Naive thymus-derived CD4-positive, alpha-beta T cell (primary cell): ENCODE measurements at regions not wholly inside any gene's neighbourhood (a gene's known extent, or its start where the extent isn't known, plus 50 kb on each side); places are given as distances from the start of the nearest gene placed in this dataset.

Source experiments
- ATAC-seq: fragments of 150-1000 bp; cut with Tn5 transposase; 2 replicates; pipeline ENCODE4 v1.10.0; 2021; ENCODE audit warnings: mild to moderate bottlenecking, moderate library complexity
- CTCF ChIA-PET: fragments of 350-600 bp; sonication (Branson Sonifier 250); formaldehyde crosslinking; loops from one replicate; lab custom pipeline; 2021; ENCODE audit warnings: antibody characterized with exemption; lab: Charles Lee
- POLR2A ChIA-PET: fragments of 350-600 bp; sonication (Branson Sonifier 250); formaldehyde crosslinking; loops from one replicate; lab custom pipeline; 2021; ENCODE audit warnings: antibody characterized with exemption, inconsistent platforms; lab: Charles Lee
- DNase-seq, 9 donors: peaks; one replicate each; pipeline versions ENCODE4 v3.0.0 to v3.0.0-alpha.2; 2020 to 2022; ENCODE audit warnings: mixed read lengths in 1 of 9
- H3K27ac ChIP-seq: one replicate; pipeline ENCODE4 v1.7.0; 2013; ENCODE audit warnings: mild to moderate bottlenecking, low read depth, low read length, moderate library complexity
- H3K27me3 ChIP-seq, 2 donors: one replicate each; pipeline ENCODE4 v1.7.0; 2013; ENCODE audit warnings: low read length in 2 of 2, mild to moderate bottlenecking in 2 of 2, moderate library complexity in 2 of 2; ENCODE audit not compliant: control insufficient read depth in 2 of 2, insufficient read depth in 2 of 2
- H3K36me3 ChIP-seq, 3 experiments: 1 replicate in 2 of 3; 2 replicates in 1 of 3; pipeline ENCODE4 v1.7.0; 2013; ENCODE audit warnings: low read length in 3 of 3, mild to moderate bottlenecking in 3 of 3, moderate library complexity in 1 of 3; ENCODE audit not compliant: insufficient read depth in 3 of 3, control insufficient read depth in 2 of 3
- H3K4me1 ChIP-seq, 2 donors: one replicate each; pipeline ENCODE4 v1.7.0; 2013; ENCODE audit warnings: low read length in 2 of 2, mild to moderate bottlenecking in 2 of 2, moderate library complexity in 1 of 2; ENCODE audit not compliant: control insufficient read depth in 2 of 2, insufficient read depth in 2 of 2
- H3K4me3 ChIP-seq: 2 replicates; pipeline ENCODE4 v1.7.0; 2013; ENCODE audit warnings: mild to moderate bottlenecking, low read length
- H3K9me3 ChIP-seq, 3 experiments: 1 replicate in 2 of 3; 2 replicates in 1 of 3; pipeline ENCODE4 v1.7.0; 2013; ENCODE audit warnings: low read length in 3 of 3; ENCODE audit not compliant: control insufficient read depth in 2 of 3
- H3K27ac Mint-ChIP-seq, 9 donors: one replicate each; pipeline ENCODE4 v1.8.0; 2020 to 2022; ENCODE audit warnings: mixed read lengths in 9 of 9, mild to moderate bottlenecking in 8 of 9, moderate library complexity in 5 of 9, inconsistent platforms in 2 of 9
- H3K27me3 Mint-ChIP-seq, 5 donors: one replicate each; pipeline ENCODE4 v1.8.0; 2021 to 2022; ENCODE audit warnings: mixed read lengths in 5 of 5, mild to moderate bottlenecking in 1 of 5
- H3K36me3 Mint-ChIP-seq, 5 donors: one replicate each; pipeline ENCODE4 v1.8.0; 2020 to 2022; ENCODE audit warnings: mixed read lengths in 5 of 5, mild to moderate bottlenecking in 3 of 5, inconsistent platforms in 1 of 5
- H3K4me1 Mint-ChIP-seq, 7 donors: one replicate each; pipeline ENCODE4 v1.8.0; 2020 to 2022; ENCODE audit warnings: mixed read lengths in 7 of 7, mild to moderate bottlenecking in 3 of 7, inconsistent platforms in 1 of 7
- H3K4me3 Mint-ChIP-seq, 10 donors: one replicate each; pipeline ENCODE4 v1.8.0; 2020 to 2022; ENCODE audit warnings: mild to moderate bottlenecking in 10 of 10, mixed read lengths in 10 of 10, moderate library complexity in 6 of 10, inconsistent platforms in 2 of 10
- H3K9me3 Mint-ChIP-seq, 11 donors: one replicate each; pipeline ENCODE4 v1.8.0; 2020 to 2022; ENCODE audit warnings: mixed read lengths in 11 of 11, mild to moderate bottlenecking in 4 of 11, inconsistent platforms in 1 of 11, moderate library complexity in 1 of 11
- intact Hi-C, 2 donors: fragments of 100-400 bp; cut with micrococcal nuclease; formaldehyde crosslinking; loops; one replicate each; pipeline ENCODE4 v1.15.1; 2023

DNA sequence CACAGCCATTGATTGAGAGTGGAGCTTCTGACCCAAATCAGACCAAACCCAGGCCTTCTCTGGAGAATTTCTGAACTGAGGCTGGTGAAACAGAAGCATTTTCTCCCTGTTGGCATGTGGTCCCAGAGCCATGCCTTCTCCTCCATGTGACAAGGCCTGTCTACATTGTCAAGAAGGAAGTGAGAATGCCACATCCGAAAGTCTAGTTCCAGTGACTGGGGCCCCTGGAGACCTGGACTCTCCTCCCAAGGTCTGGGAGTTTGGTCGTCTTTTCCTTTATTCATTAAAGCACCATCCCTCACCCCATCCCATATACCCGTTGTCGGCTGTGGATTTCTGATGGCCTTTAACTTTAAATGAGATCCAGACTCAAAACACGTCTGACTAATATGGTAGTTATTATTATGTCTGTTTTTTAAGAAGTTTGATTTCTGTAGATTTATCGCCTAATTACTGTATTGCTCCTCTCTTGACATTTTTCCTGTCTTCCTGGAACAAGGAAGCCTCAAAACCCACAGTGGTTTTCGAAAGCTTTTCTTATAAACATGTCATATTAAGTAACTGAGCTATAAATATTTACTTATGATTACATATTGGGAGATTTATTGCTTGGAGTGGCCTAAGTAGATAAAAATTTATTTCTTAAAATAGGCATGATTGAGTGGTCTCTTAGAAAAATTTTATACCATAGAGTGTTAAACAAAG lies 128.3 kb upstream of the FRY start:
- intact Hi-C loops = no loop called here
- H3K4me1 Mint-ChIP-seq = peaks cover 0 to 40% (median 0%) of the 10 kb centered on the region in 7 donors
- H3K4me1 ChIP-seq = no peaks in the 10 kb centered on the region
- peaks cover 5 to 49% (median 9%) of the 10 kb centered on the region in 5 donors for H3K27me3 Mint-ChIP-seq
- H3K27me3 ChIP-seq = no peaks in the 10 kb centered on the region
- H3K9me3 Mint-ChIP-seq = no peaks in the 10 kb centered on the region
- H3K4me3 Mint-ChIP-seq = peak overlapping the region in 1 of 10 donors; percentile 27
- ATAC-seq (no peak), DNase-seq (no peak)
- peaks cover 0 to 9% (median 0%) of the 10 kb centered on the region in 5 donors for H3K36me3 Mint-ChIP-seq
- CTCF ChIA-PET = interaction anchor here (0.9 kb wide), 1 partner anchor 16 kb away, joined by 3 read pairs; no protein-coding TSS in a partner anchor
- H3K4me3 ChIP-seq = no peak overlapping the region
- H3K9me3 ChIP-seq = no peaks in the 10 kb centered on the region
- H3K27ac Mint-ChIP-seq = no peak overlapping the region
- H3K36me3 ChIP-seq = no peaks in the 10 kb centered on the region
- H3K27ac ChIP-seq = no peak overlapping the region
- POLR2A ChIA-PET = no interaction called here

DNA sequence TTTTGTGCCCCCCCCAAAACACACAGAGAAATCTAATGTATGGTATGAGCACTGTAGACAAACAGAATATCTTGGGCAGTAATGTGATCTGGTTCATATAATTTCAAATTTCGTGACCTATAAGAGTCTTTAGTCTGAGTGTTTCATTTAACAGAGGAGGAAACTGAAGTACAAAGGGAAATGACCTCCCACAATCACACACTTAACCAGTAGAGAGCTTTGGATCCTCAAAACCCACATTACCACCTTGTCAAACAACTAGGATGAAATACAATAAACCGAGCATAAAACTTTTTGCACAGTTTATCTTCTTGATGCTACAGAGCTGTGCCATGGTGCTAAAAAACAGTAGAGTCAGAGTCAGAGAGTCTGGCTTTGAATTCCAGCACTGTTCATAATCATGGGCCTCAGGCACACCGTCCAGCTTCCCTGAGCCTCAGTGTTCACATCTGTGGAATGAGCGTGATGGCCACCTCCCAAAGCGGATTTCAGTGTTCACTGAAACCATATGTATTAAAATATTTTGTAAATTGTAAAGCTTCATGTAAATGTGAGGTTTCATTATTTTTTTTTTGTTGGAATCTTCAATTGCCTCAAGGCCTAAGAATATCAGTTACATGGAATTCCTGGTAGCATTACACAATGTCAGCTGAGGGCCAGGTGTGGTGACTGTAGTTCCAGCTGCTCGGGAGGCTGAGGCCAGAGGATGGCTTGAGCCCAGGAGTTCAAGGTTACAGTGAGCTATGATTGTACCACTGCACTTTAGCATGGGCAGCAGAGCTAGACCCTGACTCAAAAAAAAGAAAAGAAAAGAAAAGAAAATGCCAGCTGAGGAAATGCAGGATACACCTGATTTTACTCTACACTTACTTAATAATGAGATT lies 126.4 kb upstream of the FRY start:
- peaks cover 5 to 57% (median 9%) of the 10 kb centered on the region in 5 donors for H3K27me3 Mint-ChIP-seq
- Histone ChIP-seq H3K4me3 (no peak overlapping the region), H3K4me1 (no peaks in the 10 kb centered on the region), H3K36me3 (no peaks in the 10 kb centered on the region), H3K27ac (no peak overlapping the region), H3K9me3 (no peaks in the 10 kb centered on the region), H3K27me3 (no peaks in the 10 kb centered on the region)
- H3K4me1 Mint-ChIP-seq = peaks cover 0 to 42% (median 0%) of the 10 kb centered on the region in 7 donors
- no peaks in the 10 kb centered on the region for H3K9me3 Mint-ChIP-seq
- H3K4me3 Mint-ChIP-seq = peak overlapping the region in 1 of 10 donors; percentile 15
- ChIA-PET CTCF (no interaction called here), POLR2A (no interaction called here)
- no peak overlapping the region for H3K27ac Mint-ChIP-seq
- H3K36me3 Mint-ChIP-seq = peaks cover 0 to 6% (median 0%) of the 10 kb centered on the region in 5 donors
- ATAC-seq = peak; percentile 31
- intact Hi-C loops = loop anchor here in 1 of 2 donors (5.0 kb wide), 1 partner anchor 727 kb away; no protein-coding TSS in a partner anchor
- DNase-seq = no peak

GRCh38 chr13:31905961-31906360 lies 125.6 kb upstream of the FRY start:
- intact Hi-C loops = loop anchor here in 1 of 2 donors (5.0 kb wide), 1 partner anchor 726 kb away; no protein-coding TSS in a partner anchor
- CTCF ChIA-PET = no interaction called here

GRCh38 chr13:31908696-31909411 lies 122.7 kb upstream of the FRY start:
- H3K9me3 Mint-ChIP-seq = no peaks in the 10 kb centered on the region
- DNase-seq (no peak), ATAC-seq (peak; percentile 42)
- H3K4me1 Mint-ChIP-seq = peaks cover 0 to 34% (median 0%) of the 10 kb centered on the region in 7 donors
- H3K27ac ChIP-seq = no peak overlapping the region
- CTCF ChIA-PET = interaction anchor here (1.3 to 2.2 kb wide), 2 partner anchors 10 to 672 kb away, joined by 11 read pairs; no protein-coding TSS in a partner anchor
- H3K27me3 Mint-ChIP-seq = peaks cover 0 to 53% (median 9%) of the 10 kb centered on the region in 5 donors
- H3K4me3 ChIP-seq = no peak overlapping the region
- H3K27me3 ChIP-seq = no peaks in the 10 kb centered on the region
- POLR2A ChIA-PET = no interaction called here
- no peak overlapping the region for H3K27ac Mint-ChIP-seq
- intact Hi-C loops = loop anchor here in 1 of 2 donors (5.0 kb wide), 1 partner anchor 723 kb away; no protein-coding TSS in a partner anchor
- no peaks in the 10 kb centered on the region for H3K9me3 ChIP-seq
- no peaks in the 10 kb centered on the region for H3K36me3 Mint-ChIP-seq
- H3K4me1 ChIP-seq = no peaks in the 10 kb centered on the region
- H3K4me3 Mint-ChIP-seq = peak overlapping the region in 1 of 10 donors; percentile 44
- H3K36me3 ChIP-seq = no peaks in the 10 kb centered on the region

More at GRCh38 chr13:31905961-31906360, 125.6 kb upstream of the FRY start:
- Mint-ChIP-seq H3K9me3 (no peaks in the 10 kb centered on the region), H3K4me1 (peaks cover 0 to 43% (median 0%) of the 10 kb centered on the region in 7 donors), H3K36me3 (peaks cover 0 to 2% (median 0%) of the 10 kb centered on the region in 5 donors), H3K27me3 (peaks cover 5 to 53% (median 9%) of the 10 kb centered on the region in 5 donors), H3K4me3 (no peak overlapping the region), H3K27ac (no peak overlapping the region)
- Histone ChIP-seq H3K9me3 (no peaks in the 10 kb centered on the region), H3K27me3 (no peaks in the 10 kb centered on the region), H3K27ac (no peak overlapping the region), H3K4me1 (no peaks in the 10 kb centered on the region), H3K4me3 (no peak overlapping the region), H3K36me3 (no peaks in the 10 kb centered on the region)
- POLR2A ChIA-PET = no interaction called here
- ATAC-seq = no peak
- DNase-seq = no peak

- no peak overlapping the region for H3K27ac Mint-ChIP-seq
- ATAC-seq = peak; percentile 76
- peaks cover 0 to 24% (median 0%) of the 10 kb centered on the region in 7 donors for H3K4me1 Mint-ChIP-seq
- H3K27me3 Mint-ChIP-seq = peaks cover 0 to 52% (median 9%) of the 10 kb centered on the region in 5 donors
- no peaks in the 10 kb centered on the region for H3K36me3 ChIP-seq
- ChIA-PET CTCF (interaction anchor here (0.6 to 2.2 kb wide), 12 partner anchors 8 to 1457 kb away, joined by 3 to 11 read pairs (median 3); no protein-coding TSS in a partner anchor), POLR2A (no interaction called here)
- no peak overlapping the region for H3K4me3 ChIP-seq
- no peaks in the 10 kb centered on the region for H3K9me3 Mint-ChIP-seq
- no peak overlapping the region for H3K27ac ChIP-seq
- intact Hi-C loops = loop anchor here (1.0 to 10.0 kb wide), 10 partner anchors 21 to 741 kb away; partner anchors contain the start of gene N4BP2L1 (in 1 of the 2)
- no peak overlapping the region for H3K4me3 Mint-ChIP-seq
- H3K36me3 Mint-ChIP-seq = no peaks in the 10 kb centered on the region
- H3K9me3 ChIP-seq = no peaks in the 10 kb centered on the region
- H3K27me3 ChIP-seq = no peaks in the 10 kb centered on the region
- no peaks in the 10 kb centered on the region for H3K4me1 ChIP-seq
- peak; percentile 9 to 59 (median 45) for DNase-seq
Observed at GRCh38 chr13:31909864-31910551, 121.6 kb upstream of the FRY start.
